HepG2 (cell line): ENCODE measurements at regions not wholly inside any gene's neighbourhood (a gene's known extent, or its start where the extent isn't known, plus 50 kb on each side); places are given as distances from the start of the nearest gene placed in this dataset.
A peak's percentile ranks its signal among the peaks of the same experiment; 100 is the strongest.

Source experiments
- KLF12 ChIP-seq: sonication (generic); formaldehyde crosslinking; IDR thresholded peaks from 2 replicates; pipeline ENCODE4 v1.4.0; 2020; ENCODE audit warnings: missing genetic modification reagents, borderline replicate concordance
- LCORL ChIP-seq, 2 experiments: fragments of 450-650 bp in 1 of 2; sonication (generic) in 1 of 2; formaldehyde crosslinking in 1 of 2; IDR thresholded peaks; 2 replicates each; pipeline versions ENCODE4 v1.5.0 to v1.6.1; 2017 to 2020; ENCODE audit warnings: antibody characterized with exemption in 1 of 2, missing genetic modification reagents in 1 of 2
- MED13 ChIP-seq: sonication (generic); formaldehyde crosslinking; IDR thresholded peaks from 2 replicates; pipeline ENCODE4 v1.5.0; 2020; ENCODE audit warnings: missing genetic modification reagents
- MYC ChIP-seq: sonication (generic); formaldehyde crosslinking; IDR thresholded peaks from 2 replicates; pipeline ENCODE4 v1.9.0; 2021; ENCODE audit warnings: missing genetic modification reagents, borderline replicate concordance
- RARG ChIP-seq: sonication (generic); formaldehyde crosslinking; IDR thresholded peaks from 2 replicates; pipeline ENCODE4 v1.4.0; 2020; ENCODE audit warnings: low read depth, mild to moderate bottlenecking, missing genetic modification reagents
- RCOR2 ChIP-seq: IDR thresholded peaks from 2 replicates; pipeline ENCODE4 v1.6.1; 2016; ENCODE audit warnings: missing biosample characterization, missing genetic modification reagents
- SPEN ChIP-seq: sonication (generic); formaldehyde crosslinking; IDR thresholded peaks from 2 replicates; pipeline ENCODE4 v1.5.1; 2020; ENCODE audit warnings: low read depth, mild to moderate bottlenecking, missing genetic modification reagents
- TGIF2 ChIP-seq: IDR thresholded peaks from 2 replicates; pipeline ENCODE4 v1.6.1; 2016; ENCODE audit warnings: control low read depth, missing compliant biosample characterization
- TMF1 ChIP-seq: sonication (generic); formaldehyde crosslinking; IDR thresholded peaks from 2 replicates; pipeline ENCODE4 v1.8.1; 2022; ENCODE audit warnings: low read depth, missing genetic modification reagents
- ZFX ChIP-seq: sonication (generic); formaldehyde crosslinking; IDR thresholded peaks from 2 replicates; pipeline ENCODE4 v1.4.0; 2020; ENCODE audit warnings: mild to moderate bottlenecking, low read depth, missing genetic modification reagents, moderate library complexity
- ZNF292 ChIP-seq: sonication (generic); formaldehyde crosslinking; IDR thresholded peaks from 2 replicates; pipeline ENCODE4 v1.8.1; 2022; ENCODE audit warnings: mild to moderate bottlenecking, low read depth, missing genetic modification reagents, borderline replicate concordance
- ZNF7 ChIP-seq: IDR thresholded peaks from 2 replicates; pipeline ENCODE4 v1.6.1; 2016; ENCODE audit warnings: missing biosample characterization, missing genetic modification reagents
- TF ChIP-seq, protein P1 (sequence below): sonication (generic); formaldehyde crosslinking; IDR thresholded peaks from 2 replicates; pipeline ENCODE4 v1.4.0; 2020; ENCODE audit warnings: missing genetic modification reagents, borderline replicate concordance
- TF ChIP-seq, protein P2 (sequence below): sonication (generic); formaldehyde crosslinking; IDR thresholded peaks from 2 replicates; pipeline ENCODE4 v1.4.0; 2020; ENCODE audit warnings: low read depth, missing genetic modification reagents
- TF ChIP-seq, protein P3 (sequence below): sonication (generic); formaldehyde crosslinking; IDR thresholded peaks from 2 replicates; pipeline ENCODE4 v1.5.0; 2020; ENCODE audit warnings: mild to moderate bottlenecking, missing genetic modification reagents, borderline replicate concordance
- TF ChIP-seq, protein P4 (sequence below): sonication (generic); formaldehyde crosslinking; IDR thresholded peaks from 2 replicates; pipeline ENCODE4 v1.4.0; 2020; ENCODE audit warnings: missing genetic modification reagents

DNA sequence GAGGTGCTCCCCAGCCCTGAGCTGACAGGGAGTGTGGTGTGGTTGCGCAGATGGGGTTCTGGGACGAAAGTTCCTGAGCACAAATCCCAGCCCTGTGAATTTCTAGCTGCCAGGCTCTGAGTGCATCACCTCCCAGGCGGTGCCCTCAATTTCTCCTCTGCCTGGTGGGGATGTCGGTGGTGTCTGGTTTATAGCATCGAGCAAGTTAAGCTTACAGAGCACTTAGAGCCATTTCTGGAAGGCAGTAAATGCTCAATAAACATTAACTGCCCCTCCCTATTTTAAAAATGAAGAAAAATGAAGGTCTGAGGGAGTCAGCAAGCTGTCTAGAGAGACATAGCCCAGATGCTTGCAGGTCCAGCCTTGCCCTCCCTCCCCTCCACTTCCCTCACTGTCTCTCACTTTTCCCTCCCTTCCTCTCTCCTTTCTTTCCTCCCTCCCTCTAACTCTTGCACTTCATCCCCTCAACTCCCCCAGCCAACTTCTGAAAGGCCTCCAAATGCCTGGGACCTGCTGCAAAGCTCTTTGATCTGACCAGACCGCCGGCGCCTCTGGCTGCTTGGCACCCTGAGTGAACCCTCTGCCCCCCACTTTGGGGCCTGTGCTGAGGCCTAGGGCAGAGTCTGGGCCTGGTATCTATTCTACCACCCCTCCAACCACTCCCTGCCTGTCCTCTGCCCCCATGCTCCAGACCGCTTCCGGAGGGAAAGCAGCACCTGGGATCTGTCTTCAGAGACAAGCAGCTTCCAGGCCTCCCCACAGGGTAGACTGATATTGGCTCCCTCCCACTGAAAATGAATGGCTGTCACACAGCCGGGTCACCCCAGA is 438.3 kb downstream of the RPS24 start (continued):
- TF ChIP-seq, protein P1, sequence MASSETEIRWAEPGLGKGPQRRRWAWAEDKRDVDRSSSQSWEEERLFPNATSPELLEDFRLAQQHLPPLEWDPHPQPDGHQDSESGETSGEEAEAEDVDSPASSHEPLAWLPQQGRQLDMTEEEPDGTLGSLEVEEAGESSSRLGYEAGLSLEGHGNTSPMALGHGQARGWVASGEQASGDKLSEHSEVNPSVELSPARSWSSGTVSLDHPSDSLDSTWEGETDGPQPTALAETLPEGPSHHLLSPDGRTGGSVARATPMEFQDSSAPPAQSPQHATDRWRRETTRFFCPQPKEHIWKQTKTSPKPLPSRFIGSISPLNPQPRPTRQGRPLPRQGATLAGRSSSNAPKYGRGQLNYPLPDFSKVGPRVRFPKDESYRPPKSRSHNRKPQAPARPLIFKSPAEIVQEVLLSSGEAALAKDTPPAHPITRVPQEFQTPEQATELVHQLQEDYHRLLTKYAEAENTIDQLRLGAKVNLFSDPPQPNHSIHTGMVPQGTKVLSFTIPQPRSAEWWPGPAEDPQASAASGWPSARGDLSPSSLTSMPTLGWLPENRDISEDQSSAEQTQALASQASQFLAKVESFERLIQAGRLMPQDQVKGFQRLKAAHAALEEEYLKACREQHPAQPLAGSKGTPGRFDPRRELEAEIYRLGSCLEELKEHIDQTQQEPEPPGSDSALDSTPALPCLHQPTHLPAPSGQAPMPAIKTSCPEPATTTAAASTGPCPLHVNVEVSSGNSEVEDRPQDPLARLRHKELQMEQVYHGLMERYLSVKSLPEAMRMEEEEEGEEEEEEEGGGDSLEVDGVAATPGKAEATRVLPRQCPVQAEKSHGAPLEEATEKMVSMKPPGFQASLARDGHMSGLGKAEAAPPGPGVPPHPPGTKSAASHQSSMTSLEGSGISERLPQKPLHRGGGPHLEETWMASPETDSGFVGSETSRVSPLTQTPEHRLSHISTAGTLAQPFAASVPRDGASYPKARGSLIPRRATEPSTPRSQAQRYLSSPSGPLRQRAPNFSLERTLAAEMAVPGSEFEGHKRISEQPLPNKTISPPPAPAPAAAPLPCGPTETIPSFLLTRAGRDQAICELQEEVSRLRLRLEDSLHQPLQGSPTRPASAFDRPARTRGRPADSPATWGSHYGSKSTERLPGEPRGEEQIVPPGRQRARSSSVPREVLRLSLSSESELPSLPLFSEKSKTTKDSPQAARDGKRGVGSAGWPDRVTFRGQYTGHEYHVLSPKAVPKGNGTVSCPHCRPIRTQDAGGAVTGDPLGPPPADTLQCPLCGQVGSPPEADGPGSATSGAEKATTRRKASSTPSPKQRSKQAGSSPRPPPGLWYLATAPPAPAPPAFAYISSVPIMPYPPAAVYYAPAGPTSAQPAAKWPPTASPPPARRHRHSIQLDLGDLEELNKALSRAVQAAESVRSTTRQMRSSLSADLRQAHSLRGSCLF (CRISPR knock-in tag), result no peak
- TF ChIP-seq RCOR2 (CRISPR knock-in tag) (0 out of 2 replicates have a peak, but pooled peaks have one; percentile 24), ZNF292 (CRISPR knock-in tag) (peak; percentile 82), KLF12 (CRISPR knock-in tag) (peak; percentile 34; the same call in 1 of the 2 replicates), RARG (CRISPR knock-in tag) (no peak), TGIF2 (CRISPR knock-in tag) (peak; percentile 46; the same call in 1 of the 2 replicates), MED13 (CRISPR knock-in tag) (peak; percentile 60), SPEN (CRISPR knock-in tag) (no peak), ZNF7 (CRISPR knock-in tag) (no peak), MYC (CRISPR knock-in tag) (peak; percentile 41; the same call in 1 of the 2 replicates), TMF1 (CRISPR knock-in tag) (no peak), LCORL (IDR thresholded peaks at IDR 0.05) (no peak), LCORL (CRISPR knock-in tag; IDR thresholded peaks at IDR 0.05) (peak; percentile 17; the same call in 1 of the 2 replicates), ZFX (CRISPR knock-in tag) (peak; percentile 92)
- TF ChIP-seq, protein P2, sequence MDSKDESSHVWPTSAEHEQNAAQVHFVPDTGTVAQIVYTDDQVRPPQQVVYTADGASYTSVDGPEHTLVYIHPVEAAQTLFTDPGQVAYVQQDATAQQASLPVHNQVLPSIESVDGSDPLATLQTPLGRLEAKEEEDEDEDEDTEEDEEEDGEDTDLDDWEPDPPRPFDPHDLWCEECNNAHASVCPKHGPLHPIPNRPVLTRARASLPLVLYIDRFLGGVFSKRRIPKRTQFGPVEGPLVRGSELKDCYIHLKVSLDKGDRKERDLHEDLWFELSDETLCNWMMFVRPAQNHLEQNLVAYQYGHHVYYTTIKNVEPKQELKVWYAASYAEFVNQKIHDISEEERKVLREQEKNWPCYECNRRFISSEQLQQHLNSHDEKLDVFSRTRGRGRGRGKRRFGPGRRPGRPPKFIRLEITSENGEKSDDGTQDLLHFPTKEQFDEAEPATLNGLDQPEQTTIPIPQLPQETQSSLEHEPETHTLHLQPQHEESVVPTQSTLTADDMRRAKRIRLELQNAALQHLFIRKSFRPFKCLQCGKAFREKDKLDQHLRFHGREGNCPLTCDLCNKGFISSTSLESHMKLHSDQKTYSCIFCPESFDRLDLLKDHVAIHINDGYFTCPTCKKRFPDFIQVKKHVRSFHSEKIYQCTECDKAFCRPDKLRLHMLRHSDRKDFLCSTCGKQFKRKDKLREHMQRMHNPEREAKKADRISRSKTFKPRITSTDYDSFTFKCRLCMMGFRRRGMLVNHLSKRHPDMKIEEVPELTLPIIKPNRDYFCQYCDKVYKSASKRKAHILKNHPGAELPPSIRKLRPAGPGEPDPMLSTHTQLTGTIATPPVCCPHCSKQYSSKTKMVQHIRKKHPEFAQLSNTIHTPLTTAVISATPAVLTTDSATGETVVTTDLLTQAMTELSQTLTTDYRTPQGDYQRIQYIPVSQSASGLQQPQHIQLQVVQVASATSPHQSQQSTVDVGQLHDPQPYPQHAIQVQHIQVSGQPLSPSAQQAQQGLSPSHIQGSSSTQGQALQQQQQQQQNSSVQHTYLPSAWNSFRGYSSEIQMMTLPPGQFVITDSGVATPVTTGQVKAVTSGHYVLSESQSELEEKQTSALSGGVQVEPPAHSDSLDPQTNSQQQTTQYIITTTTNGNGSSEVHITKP, result no peak
- TF ChIP-seq, protein P3, sequence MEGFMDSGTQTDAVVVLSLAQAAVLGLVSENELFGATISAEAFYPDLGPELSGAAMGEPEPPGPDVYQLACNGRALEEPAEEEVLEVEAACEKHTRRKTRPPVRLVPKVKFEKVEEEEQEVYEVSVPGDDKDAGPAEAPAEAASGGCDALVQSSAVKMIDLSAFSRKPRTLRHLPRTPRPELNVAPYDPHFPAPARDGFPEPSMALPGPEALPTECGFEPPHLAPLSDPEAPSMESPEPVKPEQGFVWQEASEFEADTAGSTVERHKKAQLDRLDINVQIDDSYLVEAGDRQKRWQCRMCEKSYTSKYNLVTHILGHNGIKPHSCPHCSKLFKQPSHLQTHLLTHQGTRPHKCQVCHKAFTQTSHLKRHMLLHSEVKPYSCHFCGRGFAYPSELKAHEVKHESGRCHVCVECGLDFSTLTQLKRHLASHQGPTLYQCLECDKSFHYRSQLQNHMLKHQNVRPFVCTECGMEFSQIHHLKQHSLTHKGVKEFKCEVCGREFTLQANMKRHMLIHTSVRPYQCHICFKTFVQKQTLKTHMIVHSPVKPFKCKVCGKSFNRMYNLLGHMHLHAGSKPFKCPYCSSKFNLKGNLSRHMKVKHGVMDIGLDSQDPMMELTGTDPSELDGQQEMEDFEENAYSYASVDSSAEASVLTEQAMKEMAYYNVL, result peak; percentile 94
- TF ChIP-seq, protein P4, sequence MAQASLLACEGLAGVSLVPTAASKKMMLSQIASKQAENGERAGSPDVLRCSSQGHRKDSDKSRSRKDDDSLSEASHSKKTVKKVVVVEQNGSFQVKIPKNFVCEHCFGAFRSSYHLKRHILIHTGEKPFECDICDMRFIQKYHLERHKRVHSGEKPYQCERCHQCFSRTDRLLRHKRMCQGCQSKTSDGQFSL (CRISPR knock-in tag), result 0 out of 2 replicates have a peak, but pooled peaks have one; percentile 38
